Right atrium auricular region (tissue), 2 donors: ENCODE measurements at regions not wholly inside any gene's neighbourhood (a gene's known extent, or its start where the extent isn't known, plus 50 kb on each side); places are given as distances from the start of the nearest gene placed in this dataset.

ENCODE experiments used
- DNase-seq: peaks from one replicate; pipeline ENCODE4 v3.0.0-alpha.2; 2019; ENCODE audit warnings: low spot score
- H3K27ac ChIP-seq, 2 donors: fragments of 200-600 bp; sonication (generic); 1 replicate in 1 of 2; 2 replicates in 1 of 2; pipeline ENCODE4 v1.5.1; 2016 to 2019
- H3K27me3 ChIP-seq, 2 donors: fragments of 200-600 bp; sonication (generic); one replicate each; pipeline versions ENCODE4 v1.5.1 to v1.6.0; 2017 to 2019
- H3K36me3 ChIP-seq: fragments of 200-600 bp; sonication (generic); one replicate; pipeline ENCODE4 v1.5.1; 2016
- H3K4me1 ChIP-seq, 2 donors: fragments of 200-600 bp; sonication (generic); one replicate each; pipeline versions ENCODE4 v1.5.1 to v1.6.0; 2017 to 2019
- H3K4me3 ChIP-seq, 2 donors: fragments of 200-600 bp; sonication (generic); 1 replicate in 1 of 2; 2 replicates in 1 of 2; pipeline ENCODE4 v1.5.1; 2017 to 2019; ENCODE audit warnings: mild to moderate bottlenecking in 1 of 2, moderate library complexity in 1 of 2
- H3K9me3 ChIP-seq, 2 donors: fragments of 200-600 bp; sonication (generic); one replicate each; pipeline ENCODE4 v1.5.1; 2019
- CTCF ChIP-seq, 2 donors: fragments of 200-600 bp; sonication (generic); IDR thresholded peaks; one replicate each; pipeline ENCODE4 v1.5.1; 2019; ENCODE audit warnings: antibody characterized with exemption in 2 of 2

- no peaks in the 10 kb centered on the region for H3K36me3 ChIP-seq
- no peak for TF ChIP-seq CTCF (IDR thresholded peaks at IDR 0.05)
- no peak overlapping the region for H3K27ac ChIP-seq
- DNase-seq = no peak
- no peak overlapping the region for H3K4me3 ChIP-seq
- peaks cover 0 to 2% of the 10 kb centered on the region in 2 donors for H3K27me3 ChIP-seq
- no peaks in the 10 kb centered on the region for H3K9me3 ChIP-seq
- peaks cover 0 to 23% of the 10 kb centered on the region in 2 donors for H3K4me1 ChIP-seq
Measured at GRCh38 chr1:47574451-47575165, 136.8 kb downstream of the FOXD2 start.

GRCh38 chr1:47575855-47576757 lies 138.3 kb downstream of the FOXD2 start:
- no peak overlapping the region for H3K4me3 ChIP-seq
- DNase-seq = no peak
- peaks cover 0 to 2% of the 10 kb centered on the region in 2 donors for H3K27me3 ChIP-seq
- no peaks in the 10 kb centered on the region for H3K36me3 ChIP-seq
- no peak for TF ChIP-seq CTCF (IDR thresholded peaks at IDR 0.05)
- no peaks in the 10 kb centered on the region for H3K9me3 ChIP-seq
- no peak overlapping the region for H3K27ac ChIP-seq
- H3K4me1 ChIP-seq = peaks cover 0 to 16% of the 10 kb centered on the region in 2 donors

GRCh38 chr1:47576758-47577115 lies 138.9 kb downstream of the FOXD2 start:
- Histone ChIP-seq H3K27ac (no peak overlapping the region), H3K27me3 (peaks cover 0 to 2% of the 10 kb centered on the region in 2 donors), H3K36me3 (no peaks in the 10 kb centered on the region), H3K4me3 (no peak overlapping the region), H3K4me1 (peaks cover 0 to 16% of the 10 kb centered on the region in 2 donors), H3K9me3 (no peaks in the 10 kb centered on the region)
- DNase-seq = no peak
- TF ChIP-seq CTCF (IDR thresholded peaks at IDR 0.05) = no peak

- peaks cover 0 to 16% of the 10 kb centered on the region in 2 donors for H3K4me1 ChIP-seq
- no peak overlapping the region for H3K4me3 ChIP-seq
- H3K27ac ChIP-seq = no peak overlapping the region
- H3K27me3 ChIP-seq = peaks cover 0 to 2% of the 10 kb centered on the region in 2 donors
- DNase-seq = no peak
- no peaks in the 10 kb centered on the region for H3K9me3 ChIP-seq
- H3K36me3 ChIP-seq = no peaks in the 10 kb centered on the region
- no peak for TF ChIP-seq CTCF (IDR thresholded peaks at IDR 0.05)
Measured at GRCh38 chr1:47577303-47578025, 139.6 kb downstream of the FOXD2 start.

- H3K36me3 ChIP-seq = no peaks in the 10 kb centered on the region
- no peak for DNase-seq
- H3K27ac ChIP-seq = no peak overlapping the region
- H3K27me3 ChIP-seq = peaks cover 0 to 2% of the 10 kb centered on the region in 2 donors
- TF ChIP-seq CTCF (IDR thresholded peaks at IDR 0.05) = no peak
- no peak overlapping the region for H3K4me3 ChIP-seq
- H3K9me3 ChIP-seq = no peaks in the 10 kb centered on the region
- H3K4me1 ChIP-seq = peaks cover 0 to 16% of the 10 kb centered on the region in 2 donors
Measured at GRCh38 chr1:47578026-47578720, 140.3 kb downstream of the FOXD2 start.
